T-helper 17 cell (primary cell): ENCODE measurements at regions not wholly inside any gene's neighbourhood (a gene's known extent, or its start where the extent isn't known, plus 50 kb on each side); places are given as distances from the start of the nearest gene placed in this dataset.

Source experiments
- ATAC-seq: fragments of 150-1000 bp; cut with Tn5 transposase; 2 replicates; pipeline ENCODE4 v1.10.0; 2021; ENCODE audit warnings: mild to moderate bottlenecking, moderate library complexity
- DNase-seq, 3 donors: peaks; one replicate each; pipeline versions ENCODE4 v3.0.0 to v3.0.0-alpha.2; 2020 to 2021
- H3K9me3 ChIP-seq: one replicate; pipeline ENCODE4 v1.7.0; 2013; ENCODE audit warnings: low read length, mild to moderate bottlenecking; ENCODE audit not compliant: control insufficient read depth, poor library complexity, severe bottlenecking
- H3K27ac Mint-ChIP-seq: one replicate; pipeline ENCODE4 v1.8.0; 2022; ENCODE audit warnings: mild to moderate bottlenecking, moderate library complexity, mixed read lengths
- H3K27me3 Mint-ChIP-seq: one replicate; pipeline ENCODE4 v1.8.0; 2022; ENCODE audit warnings: mixed read lengths
- H3K36me3 Mint-ChIP-seq: one replicate; pipeline ENCODE4 v1.8.0; 2022; ENCODE audit warnings: low read depth, mixed read lengths
- H3K4me1 Mint-ChIP-seq: one replicate; pipeline ENCODE4 v1.8.0; 2022; ENCODE audit warnings: mild to moderate bottlenecking, mixed read lengths
- H3K4me3 Mint-ChIP-seq: one replicate; pipeline ENCODE4 v1.8.0; 2022; ENCODE audit warnings: mild to moderate bottlenecking, moderate library complexity, mixed read lengths

- no peaks in the 10 kb centered on the region for H3K4me1 Mint-ChIP-seq
- ATAC-seq (no peak), DNase-seq (no peak)
- peaks cover 65% of the 10 kb centered on the region for H3K27me3 Mint-ChIP-seq
- no peak overlapping the region for H3K4me3 Mint-ChIP-seq
- H3K27ac Mint-ChIP-seq = no peak overlapping the region
- no peaks in the 10 kb centered on the region for H3K36me3 Mint-ChIP-seq
- no peaks in the 10 kb centered on the region for H3K9me3 ChIP-seq
Observed at GRCh38 chr3:126275620-126275904, 81.6 kb downstream of the KLF15 start.

- H3K4me3 Mint-ChIP-seq = no peak overlapping the region
- no peaks in the 10 kb centered on the region for H3K36me3 Mint-ChIP-seq
- no peak for ATAC-seq
Observed at GRCh38 chr3:126274735-126275619, 82.2 kb downstream of the KLF15 start.

GRCh38 chr3:126270145-126270811 lies 86.9 kb downstream of the KLF15 start:
- no peak overlapping the region for H3K4me3 Mint-ChIP-seq
- DNase-seq = no peak
- peaks cover 2% of the 10 kb centered on the region for H3K4me1 Mint-ChIP-seq
- H3K27me3 Mint-ChIP-seq = peaks cover 56% of the 10 kb centered on the region
- no peaks in the 10 kb centered on the region for H3K9me3 ChIP-seq
- H3K36me3 Mint-ChIP-seq = peaks cover 4% of the 10 kb centered on the region
- H3K27ac Mint-ChIP-seq = no peak overlapping the region
- ATAC-seq = no peak

More at GRCh38 chr3:126274735-126275619, 82.2 kb downstream of the KLF15 start:
- DNase-seq = no peak
- H3K27me3 Mint-ChIP-seq = peaks cover 62% of the 10 kb centered on the region
- no peaks in the 10 kb centered on the region for H3K4me1 Mint-ChIP-seq
- H3K27ac Mint-ChIP-seq = no peak overlapping the region
- H3K9me3 ChIP-seq = no peaks in the 10 kb centered on the region

GRCh38 chr3:126269354-126269753 lies 87.9 kb downstream of the KLF15 start:
- H3K9me3 ChIP-seq = no peaks in the 10 kb centered on the region
- ATAC-seq = no peak
- Mint-ChIP-seq H3K4me1 (peaks cover 4% of the 10 kb centered on the region), H3K4me3 (no peak overlapping the region), H3K36me3 (peaks cover 4% of the 10 kb centered on the region), H3K27ac (no peak overlapping the region), H3K27me3 (peaks cover 59% of the 10 kb centered on the region)
- no peak for DNase-seq

GRCh38 chr3:126268866-126269265 lies 88.3 kb downstream of the KLF15 start:
- Mint-ChIP-seq H3K27me3 (peaks cover 60% of the 10 kb centered on the region), H3K27ac (no peak overlapping the region)

DNA sequence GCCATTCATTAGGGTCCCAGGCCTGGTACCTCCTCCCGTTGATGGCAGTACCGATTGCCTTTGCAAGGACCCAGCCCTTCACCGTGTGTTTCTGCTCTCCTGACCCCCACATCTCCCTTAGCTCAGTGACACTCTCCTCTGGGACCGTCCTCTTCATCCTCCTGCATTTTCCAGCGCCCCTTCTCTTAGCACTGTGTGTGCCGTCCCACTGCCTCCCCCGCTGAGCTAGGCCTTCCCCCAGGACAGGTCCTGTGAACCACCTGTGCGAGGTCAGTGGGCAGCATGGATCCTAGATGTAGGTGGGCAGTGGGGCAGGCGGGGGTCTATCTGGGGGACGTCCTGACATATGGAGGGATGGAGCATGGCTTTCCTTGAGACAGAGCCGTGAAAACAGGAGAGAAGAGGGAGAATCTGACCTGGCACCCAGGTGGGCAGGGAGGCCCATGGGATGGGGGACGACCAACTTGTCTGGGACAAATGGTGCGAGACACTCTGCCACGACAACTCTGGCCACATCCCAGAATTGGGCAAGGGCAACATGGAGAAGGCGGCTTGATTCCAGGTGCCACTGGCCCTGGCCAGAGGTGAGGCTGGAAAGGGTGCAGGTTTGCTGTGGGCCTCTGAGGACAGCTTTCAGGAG lies 87.7 kb upstream of the ALDH1L1 start:
- Mint-ChIP-seq H3K36me3 (peaks cover 4% of the 10 kb centered on the region), H3K4me3 (no peak overlapping the region), H3K27ac (no peak overlapping the region), H3K4me1 (peaks cover 4% of the 10 kb centered on the region), H3K27me3 (peaks cover 60% of the 10 kb centered on the region)
- ATAC-seq (no peak), DNase-seq (no peak)
- H3K9me3 ChIP-seq = no peaks in the 10 kb centered on the region

More at GRCh38 chr3:126268866-126269265, 88.3 kb downstream of the KLF15 start:
- Mint-ChIP-seq H3K4me3 (no peak overlapping the region), H3K36me3 (peaks cover 4% of the 10 kb centered on the region), H3K4me1 (peaks cover 4% of the 10 kb centered on the region)
- ATAC-seq (no peak), DNase-seq (no peak)
- no peaks in the 10 kb centered on the region for H3K9me3 ChIP-seq

GRCh38 chr3:126267169-126267975 lies 87.0 kb upstream of the ALDH1L1 start:
- H3K36me3 Mint-ChIP-seq = peaks cover 4% of the 10 kb centered on the region
- H3K27ac Mint-ChIP-seq = no peak overlapping the region
- H3K4me1 Mint-ChIP-seq = peaks cover 4% of the 10 kb centered on the region
- no peak overlapping the region for H3K4me3 Mint-ChIP-seq
- H3K9me3 ChIP-seq = no peaks in the 10 kb centered on the region
- peaks cover 64% of the 10 kb centered on the region for H3K27me3 Mint-ChIP-seq
- no peak for DNase-seq
- no peak for ATAC-seq

DNA sequence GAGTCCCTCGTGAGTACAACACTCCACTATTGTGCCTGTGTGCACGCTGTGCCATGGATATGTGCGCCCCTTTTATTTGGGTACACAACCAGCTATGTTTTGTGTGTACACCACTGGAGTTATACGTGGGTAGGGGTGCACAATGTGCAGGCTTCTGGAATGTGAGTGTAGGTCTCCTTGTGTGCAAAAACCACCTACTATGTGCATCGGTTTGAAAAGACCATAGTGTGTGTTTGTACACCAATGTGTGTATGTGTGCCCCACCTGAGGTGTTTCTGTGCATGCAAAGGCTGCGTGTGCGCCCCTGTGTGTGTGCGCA lies 86.4 kb upstream of the ALDH1L1 start:
- Mint-ChIP-seq H3K27me3 (peaks cover 70% of the 10 kb centered on the region), H3K4me3 (no peak overlapping the region), H3K36me3 (peaks cover 4% of the 10 kb centered on the region), H3K4me1 (peaks cover 4% of the 10 kb centered on the region), H3K27ac (no peak overlapping the region)
- no peak for DNase-seq
- no peak for ATAC-seq
- H3K9me3 ChIP-seq = no peaks in the 10 kb centered on the region

DNA sequence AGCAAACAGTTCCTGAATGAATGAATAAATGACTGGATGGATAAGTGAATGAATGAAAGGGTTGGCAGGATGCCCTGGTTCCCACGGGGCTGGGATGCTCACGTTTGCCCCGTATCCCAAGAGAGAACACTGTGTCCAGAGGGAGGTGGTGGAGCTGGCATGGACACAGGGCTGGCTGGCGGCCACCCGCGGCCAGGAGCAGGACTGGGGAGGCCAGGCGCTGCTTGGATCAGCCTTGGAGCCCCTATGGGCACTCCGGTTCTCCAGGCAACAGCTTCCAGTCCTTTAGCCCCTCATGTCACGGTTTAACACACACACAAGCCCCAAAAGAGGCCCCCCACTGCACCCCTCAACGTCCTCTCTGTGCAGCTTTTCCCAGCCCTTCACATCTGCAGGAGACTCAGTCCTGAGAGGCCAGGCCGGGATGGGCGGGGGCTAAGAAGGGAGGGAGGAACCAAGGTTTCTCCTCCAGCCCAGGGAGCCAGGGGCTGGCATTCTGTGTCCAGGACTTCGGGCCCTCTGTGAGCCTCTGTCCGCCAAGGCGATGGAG lies 86.0 kb upstream of the ALDH1L1 start:
- Mint-ChIP-seq H3K36me3 (peaks cover 4% of the 10 kb centered on the region), H3K27me3 (peaks cover 71% of the 10 kb centered on the region), H3K4me3 (no peak overlapping the region), H3K4me1 (peaks cover 4% of the 10 kb centered on the region), H3K27ac (no peak overlapping the region)
- ATAC-seq = no peak
- DNase-seq = no peak
- H3K9me3 ChIP-seq = no peaks in the 10 kb centered on the region

- H3K4me3 Mint-ChIP-seq = no peak overlapping the region
- DNase-seq (no peak), ATAC-seq (no peak)
- H3K27me3 Mint-ChIP-seq = peaks cover 65% of the 10 kb centered on the region
- peaks cover 4% of the 10 kb centered on the region for H3K36me3 Mint-ChIP-seq
- peaks cover 4% of the 10 kb centered on the region for H3K4me1 Mint-ChIP-seq
- no peak overlapping the region for H3K27ac Mint-ChIP-seq
- no peaks in the 10 kb centered on the region for H3K9me3 ChIP-seq
Observed at GRCh38 chr3:126264952-126265351, 84.6 kb upstream of the ALDH1L1 start.

- ATAC-seq (no peak), DNase-seq (no peak)
- Mint-ChIP-seq H3K4me1 (peaks cover 4% of the 10 kb centered on the region), H3K4me3 (no peak overlapping the region), H3K27ac (no peak overlapping the region), H3K36me3 (peaks cover 4% of the 10 kb centered on the region), H3K27me3 (peaks cover 62% of the 10 kb centered on the region)
- no peaks in the 10 kb centered on the region for H3K9me3 ChIP-seq
Observed at GRCh38 chr3:126264381-126264780, 84.0 kb upstream of the ALDH1L1 start.

DNA sequence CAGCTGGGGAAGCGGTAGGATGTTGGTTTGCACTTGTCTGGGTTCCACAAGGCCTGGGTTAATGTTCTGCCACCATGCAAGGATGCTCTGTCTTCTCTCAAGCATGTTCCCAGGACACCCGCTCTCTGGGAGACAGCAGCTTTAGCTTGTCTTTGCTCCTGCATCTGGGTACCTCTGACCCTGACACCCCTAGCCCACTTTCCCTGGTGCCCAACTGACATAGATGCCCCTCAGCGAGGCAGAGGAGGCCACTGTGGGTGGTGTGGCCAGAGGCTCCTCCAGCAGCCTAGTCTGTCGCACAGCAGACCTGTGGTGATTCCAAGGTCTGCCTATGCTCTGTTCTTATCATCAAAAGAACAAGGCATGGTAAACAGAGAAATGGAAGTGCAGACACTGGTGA lies 83.6 kb upstream of the ALDH1L1 start:
- Mint-ChIP-seq H3K27me3 (peaks cover 58% of the 10 kb centered on the region), H3K36me3 (peaks cover 4% of the 10 kb centered on the region), H3K4me3 (no peak overlapping the region), H3K27ac (no peak overlapping the region), H3K4me1 (peaks cover 4% of the 10 kb centered on the region)
- DNase-seq = no peak
- no peaks in the 10 kb centered on the region for H3K9me3 ChIP-seq
- ATAC-seq = no peak

DNA sequence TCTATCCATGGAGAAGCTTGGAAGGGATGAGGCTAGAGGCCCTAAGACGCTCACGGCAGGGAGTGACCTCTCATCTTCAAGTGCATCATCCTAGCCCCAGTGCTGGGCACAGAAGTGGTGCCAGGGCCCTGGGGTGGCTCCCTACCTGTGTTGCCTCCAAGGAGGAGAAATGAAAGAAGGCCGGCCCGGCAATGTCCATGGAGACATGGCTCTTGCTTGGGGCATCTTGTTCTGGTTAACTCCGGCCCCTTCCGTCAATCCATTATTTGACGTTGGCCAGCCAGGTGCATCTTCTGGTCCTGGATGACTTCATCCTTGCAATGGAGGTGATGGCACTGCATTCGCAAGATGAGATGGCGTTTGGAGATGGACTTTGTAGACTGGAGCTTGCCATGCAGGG lies 83.2 kb upstream of the ALDH1L1 start:
- no peak for DNase-seq
- peaks cover 57% of the 10 kb centered on the region for H3K27me3 Mint-ChIP-seq
- no peak for ATAC-seq
- H3K27ac Mint-ChIP-seq = no peak overlapping the region
- H3K36me3 Mint-ChIP-seq = peaks cover 4% of the 10 kb centered on the region
- no peaks in the 10 kb centered on the region for H3K9me3 ChIP-seq
- H3K4me1 Mint-ChIP-seq = peaks cover 4% of the 10 kb centered on the region
- no peak overlapping the region for H3K4me3 Mint-ChIP-seq
